B cell (primary cell): ENCODE measurements at regions not wholly inside any gene's neighbourhood (a gene's known extent, or its start where the extent isn't known, plus 50 kb on each side); places are given as distances from the start of the nearest gene placed in this dataset.

Experiments
- ATAC-seq: fragments of 200-7000 bp; cut with Tn5 transposase; one replicate; pipeline ENCODE4 v1.10.0; 2021; ENCODE audit warnings: low read depth, mild to moderate bottlenecking, moderate number of reproducible peaks, moderate library complexity
- CTCF ChIA-PET: fragments of 350-600 bp; sonication (Branson Sonifier 250); formaldehyde crosslinking; loops from one replicate; lab custom pipeline; 2021; ENCODE audit warnings: antibody characterized with exemption, inconsistent platforms; lab: Charles Lee
- POLR2A ChIA-PET: fragments of 350-600 bp; sonication (Branson Sonifier 250); formaldehyde crosslinking; loops from one replicate; lab custom pipeline; 2021; ENCODE audit warnings: antibody characterized with exemption; lab: Charles Lee
- DNase-seq: peaks from one replicate; pipeline ENCODE4 v3.0.0; 2013
- H2AFZ ChIP-seq: 2 replicates; pipeline ENCODE4 v1.6.1; 2012; ENCODE audit warnings: mild to moderate bottlenecking, low read depth, low read length; ENCODE audit not compliant: insufficient read depth, poor library complexity, severe bottlenecking
- H3K27ac ChIP-seq, 2 donors: 1 replicate in 1 of 2; 2 replicates in 1 of 2; pipeline ENCODE4 v1.5.1; 2012 to 2013; ENCODE audit warnings: low read length in 2 of 2, mild to moderate bottlenecking in 2 of 2, moderate library complexity in 1 of 2
- H3K27me3 ChIP-seq, 4 experiments: fragments of 200-600 bp in 1 of 4; sonication (generic) in 1 of 4; replicated peaks in 1 of 4; 1 replicate in 2 of 4; 2 replicates in 2 of 4; pipeline versions ENCODE4 v1.6.1 to v1.7.0; 2013 to 2016; ENCODE audit warnings: low read length in 3 of 4, mild to moderate bottlenecking in 2 of 4, mixed read lengths in 1 of 4, moderate library complexity in 1 of 4; ENCODE audit not compliant: insufficient read depth in 4 of 4, control insufficient read depth in 3 of 4; ENCODE audit errors: control extremely low read depth in 1 of 4
- H3K36me3 ChIP-seq, 2 experiments: replicated peaks in 1 of 2; 1 replicate in 1 of 2; 2 replicates in 1 of 2; pipeline versions ENCODE4 v1.6.1 to v1.7.1; 2013; ENCODE audit warnings: low read length in 1 of 2; ENCODE audit not compliant: insufficient read depth in 2 of 2, control insufficient read depth in 1 of 2; ENCODE audit errors: control extremely low read depth in 1 of 2, extremely low read depth in 1 of 2
- H3K4me1 ChIP-seq, 2 donors: fragments of 200-600 bp in 1 of 2; sonication (generic) in 1 of 2; 1 replicate in 1 of 2; 2 replicates in 1 of 2; pipeline versions ENCODE4 v1.5.1 to v1.6.1; 2013 to 2017; ENCODE audit warnings: low read length in 2 of 2; ENCODE audit not compliant: control insufficient read depth in 2 of 2, insufficient read depth in 2 of 2
- H3K4me2 ChIP-seq: replicated peaks from 2 replicates; pipeline ENCODE3; 2012; ENCODE audit warnings: mild to moderate bottlenecking, low read depth, low read length; ENCODE audit not compliant: poor library complexity, severe bottlenecking
- H3K4me3 ChIP-seq, 5 experiments: fragments of 200-600 bp in 1 of 5; sonication (generic) in 1 of 5; 1 replicate in 3 of 5; 2 replicates in 2 of 5; pipeline versions ENCODE4 v1.5.1 to v1.7.0; 2011 to 2016; ENCODE audit warnings: low read length in 4 of 5, mild to moderate bottlenecking in 4 of 5, low read depth in 2 of 5, control low read depth in 1 of 5, moderate library complexity in 1 of 5; ENCODE audit not compliant: insufficient read depth in 1 of 5; ENCODE audit errors: control extremely low read depth in 1 of 5, extremely low read depth in 1 of 5
- H3K79me2 ChIP-seq: fragments of 200-600 bp; sonication (generic); one replicate; pipeline ENCODE4 v1.6.0; 2016; ENCODE audit warnings: low read length; ENCODE audit not compliant: control insufficient read depth, insufficient read depth
- H3K9ac ChIP-seq: fragments of 200-600 bp; sonication (generic); 2 replicates; pipeline ENCODE4 v1.6.1; 2017; ENCODE audit warnings: mild to moderate bottlenecking, low read length, moderate library complexity
- H3K9me3 ChIP-seq, 3 donors: one replicate each; pipeline versions ENCODE4 v1.6.1 to v1.7.1; 2013; ENCODE audit warnings: low read length in 2 of 3; ENCODE audit not compliant: control insufficient read depth in 2 of 3, insufficient read depth in 1 of 3; ENCODE audit errors: control extremely low read depth in 1 of 3
- H4K20me1 ChIP-seq: 2 replicates; pipeline ENCODE4 v1.6.0; 2012; ENCODE audit warnings: mild to moderate bottlenecking, low read length; ENCODE audit not compliant: insufficient read depth, control insufficient read depth, poor library complexity, severe bottlenecking
- H3K27ac Mint-ChIP-seq: one replicate; pipeline ENCODE4 v1.8.0; 2021; ENCODE audit warnings: mixed read lengths
- H3K27me3 Mint-ChIP-seq: one replicate; pipeline ENCODE4 v1.8.0; 2021; ENCODE audit warnings: mixed read lengths
- H3K4me1 Mint-ChIP-seq: one replicate; pipeline ENCODE4 v1.8.0; 2021; ENCODE audit warnings: mixed read lengths
- H3K4me3 Mint-ChIP-seq: one replicate; pipeline ENCODE4 v1.8.0; 2021; ENCODE audit warnings: mixed read lengths
- H3K9me3 Mint-ChIP-seq: one replicate; pipeline ENCODE4 v1.8.0; 2022; ENCODE audit warnings: mixed read lengths; ENCODE audit not compliant: insufficient read depth
- CTCF ChIP-seq: fragments of 200-600 bp; IDR thresholded peaks from one replicate; pipeline ENCODE4 v1.8.0; 2022; ENCODE audit warnings: antibody characterized with exemption, mild to moderate bottlenecking
- EZH2 ChIP-seq: IDR thresholded peaks from 2 replicates; pipeline ENCODE4 v1.6.1; 2012; ENCODE audit warnings: borderline replicate concordance, low read depth, mild to moderate bottlenecking, moderate library complexity, low read length; ENCODE audit not compliant: insufficient read depth, poor library complexity, severe bottlenecking
- WGBS: methylation state at CpG from one replicate; pipeline ENCODE4 v1.1.5; 2013; ENCODE audit warnings: missing lambda C conversion rate; ENCODE audit not compliant: insufficient coverage; 5-methylcytosine and 5-hydroxymethylcytosine counted together
- intact Hi-C: fragments of 100-400 bp; cut with micrococcal nuclease; formaldehyde crosslinking; loops from one replicate; pipeline ENCODE4 v1.10.0; 2022

- ChIA-PET CTCF (no interaction called here), POLR2A (no interaction called here)
- no peak overlapping the region for H3K27ac Mint-ChIP-seq
- Histone ChIP-seq H2AFZ (no peak overlapping the region), H3K27ac (no peak overlapping the region), H3K36me3 (no peaks in the 10 kb centered on the region), H3K27me3 (no peaks in the 10 kb centered on the region), H3K79me2 (no peaks in the 10 kb centered on the region), H3K4me3 (no peak overlapping the region), H3K9ac (no peak overlapping the region), H4K20me1 (no peaks in the 10 kb centered on the region), H3K4me2 (no peak overlapping the region), H3K4me1 (no peaks in the 10 kb centered on the region), H3K9me3 (no peaks in the 10 kb centered on the region)
- intact Hi-C loops = no loop called here
- ATAC-seq = no peak
- peaks cover 3% of the 10 kb centered on the region for H3K27me3 Mint-ChIP-seq
- H3K4me1 Mint-ChIP-seq = no peaks in the 10 kb centered on the region
- TF ChIP-seq EZH2 (no peak), CTCF (no peak)
- no peak overlapping the region for H3K4me3 Mint-ChIP-seq
- WGBS = no CpG with 5 or more reads among the region's 2 CpGs
- no peaks in the 10 kb centered on the region for H3K9me3 Mint-ChIP-seq
- no peak for DNase-seq
Measured at GRCh38 chr4:84366907-84367306, 132.2 kb downstream of the NKX6-1 start.

- Histone ChIP-seq H3K27ac (no peak overlapping the region), H2AFZ (no peak overlapping the region), H3K9me3 (peaks cover 0 to 6% (median 0%) of the 10 kb centered on the region in 3 donors), H3K79me2 (no peaks in the 10 kb centered on the region), H4K20me1 (no peaks in the 10 kb centered on the region), H3K4me2 (no peak overlapping the region), H3K4me3 (no peak overlapping the region), H3K4me1 (no peaks in the 10 kb centered on the region), H3K36me3 (no peaks in the 10 kb centered on the region), H3K9ac (no peak overlapping the region), H3K27me3 (no peaks in the 10 kb centered on the region)
- no peak for TF ChIP-seq CTCF
- no peak for TF ChIP-seq EZH2
- Mint-ChIP-seq H3K4me3 (no peak overlapping the region), H3K4me1 (no peaks in the 10 kb centered on the region), H3K9me3 (peaks cover 2% of the 10 kb centered on the region), H3K27ac (no peak overlapping the region), H3K27me3 (peaks cover 3% of the 10 kb centered on the region)
- POLR2A ChIA-PET = no interaction called here
- WGBS = no CpG with 5 or more reads among the region's 3 CpGs
- DNase-seq (no peak), ATAC-seq (no peak)
- CTCF ChIA-PET = no interaction called here
- intact Hi-C loops = no loop called here
Measured at GRCh38 chr4:84366161-84366560, 132.9 kb downstream of the NKX6-1 start.
